Stimulated activated naive CD8-positive, alpha-beta T cell treated with anti-CD3 and anti-CD28 coated beads, Interleukin-15, Interleukin-2, amounts not matched to agents 100 ng/mL and 50 ng/mL, for 24 hours (primary cell): ENCODE measurements at regions not wholly inside any gene's neighbourhood (a gene's known extent, or its start where the extent isn't known, plus 50 kb on each side); places are given as distances from the start of the nearest gene placed in this dataset.

Experiments
- H3K27ac Mint-ChIP-seq: one replicate; pipeline ENCODE4 v1.8.0; 2021; ENCODE audit warnings: mild to moderate bottlenecking, mixed read lengths
- H3K27me3 Mint-ChIP-seq: one replicate; pipeline ENCODE4 v1.8.0; 2021; ENCODE audit warnings: mixed read lengths
- H3K36me3 Mint-ChIP-seq: one replicate; pipeline ENCODE4 v1.8.0; 2021; ENCODE audit warnings: low read depth, mixed read lengths
- H3K4me1 Mint-ChIP-seq: one replicate; pipeline ENCODE4 v1.8.0; 2021; ENCODE audit warnings: low read depth, mixed read lengths
- H3K4me3 Mint-ChIP-seq: one replicate; pipeline ENCODE4 v1.8.0; 2021; ENCODE audit warnings: mild to moderate bottlenecking, mixed read lengths
- H3K9me3 Mint-ChIP-seq: one replicate; pipeline ENCODE4 v1.8.0; 2021; ENCODE audit warnings: mixed read lengths

GRCh38 chr3:189502256-189502655 is 128.9 kb upstream of the TP63 start:
- Mint-ChIP-seq H3K9me3 (peaks cover 10% of the 10 kb centered on the region), H3K36me3 (no peaks in the 10 kb centered on the region), H3K4me1 (peaks cover 33% of the 10 kb centered on the region), H3K27ac (peak overlapping the region; percentile 38), H3K4me3 (no peak overlapping the region), H3K27me3 (peaks cover 12% of the 10 kb centered on the region)

DNA sequence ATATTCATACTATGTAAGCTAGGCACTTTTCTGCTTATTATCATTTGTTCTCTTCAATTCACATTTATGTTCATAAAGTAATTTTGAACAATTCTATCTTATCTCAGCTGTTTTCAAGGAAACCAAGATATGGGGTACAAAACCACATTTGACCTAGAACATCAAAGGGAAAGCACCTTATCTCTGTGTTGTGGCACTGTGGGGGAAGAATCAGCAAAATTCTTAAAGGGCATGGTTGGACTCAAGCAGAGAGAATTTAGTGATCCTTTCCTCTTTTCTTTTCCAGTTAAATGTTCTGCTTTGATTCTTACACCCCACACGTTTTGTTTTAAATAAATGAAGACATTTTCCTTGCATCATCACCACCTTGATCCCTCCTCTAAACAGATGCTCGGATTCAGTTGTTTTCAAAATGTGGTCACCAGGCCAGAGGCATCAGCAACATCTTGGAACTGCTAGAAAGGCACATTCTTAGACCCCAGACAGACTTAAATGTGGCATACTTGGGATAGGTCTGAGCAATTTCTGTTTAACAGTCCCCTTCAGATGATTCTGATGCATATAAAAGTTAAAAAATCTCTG is 128.4 kb upstream of the TP63 start:
- Mint-ChIP-seq H3K27ac (peak overlapping the region; percentile 53), H3K9me3 (peaks cover 10% of the 10 kb centered on the region), H3K27me3 (peaks cover 15% of the 10 kb centered on the region), H3K4me1 (peaks cover 33% of the 10 kb centered on the region), H3K4me3 (no peak overlapping the region), H3K36me3 (no peaks in the 10 kb centered on the region)

DNA sequence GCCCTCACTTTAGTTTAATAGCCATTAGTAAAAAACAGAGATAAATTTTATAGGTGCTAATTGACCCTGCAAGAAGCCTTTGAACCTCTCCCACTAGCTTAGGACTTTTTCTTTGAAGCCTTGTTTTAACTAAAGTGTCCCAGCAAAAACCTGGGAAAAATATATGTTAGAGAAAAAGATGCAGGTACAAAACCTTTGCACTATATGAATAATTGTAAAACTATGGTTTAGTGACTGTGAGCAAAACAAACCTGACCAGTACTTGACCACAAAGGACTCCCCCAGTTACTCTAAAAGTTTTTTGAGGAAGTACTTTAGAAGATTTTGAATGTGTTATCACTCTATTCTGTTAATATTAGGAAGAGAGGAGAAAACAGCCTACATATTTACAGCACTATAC is 123.3 kb upstream of the TP63 start:
- Mint-ChIP-seq H3K27me3 (peaks cover 18% of the 10 kb centered on the region), H3K27ac (no peak overlapping the region), H3K4me1 (peaks cover 12% of the 10 kb centered on the region), H3K36me3 (no peaks in the 10 kb centered on the region), H3K4me3 (no peak overlapping the region), H3K9me3 (no peaks in the 10 kb centered on the region)

DNA sequence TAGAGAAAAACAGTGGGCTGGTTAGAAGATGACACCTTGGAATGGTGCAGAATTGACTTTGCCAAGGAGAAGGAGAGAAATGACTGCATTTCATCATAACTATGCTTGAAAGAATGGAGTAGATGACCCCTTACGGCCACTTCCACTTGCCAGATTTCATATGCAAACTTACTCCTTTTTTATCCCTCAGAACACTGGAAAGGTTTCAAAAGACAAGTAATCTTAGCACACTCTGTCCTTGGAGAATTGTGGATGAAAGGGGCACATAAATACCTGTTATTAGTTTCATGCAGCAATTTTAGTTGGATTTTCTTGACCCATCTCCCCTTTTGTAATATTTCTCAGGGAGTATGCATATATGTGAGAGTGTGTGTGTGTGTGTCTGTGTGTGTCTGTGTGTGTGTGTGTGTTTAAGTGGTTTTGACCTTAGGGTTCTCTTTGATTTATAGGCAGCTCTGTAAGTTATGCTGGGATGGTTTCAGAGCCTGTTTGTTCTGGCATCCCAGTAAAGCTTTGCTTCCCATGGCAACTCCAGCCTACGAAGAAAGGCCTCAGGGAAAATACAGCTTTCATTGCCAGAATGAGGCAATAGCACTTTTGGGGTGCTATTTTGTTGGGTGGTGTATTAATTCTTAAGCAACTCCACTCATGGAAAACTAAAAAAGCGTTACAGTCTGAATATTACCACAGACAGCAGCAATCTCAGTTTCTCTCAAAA is 122.2 kb upstream of the TP63 start:
- Mint-ChIP-seq H3K27ac (no peak overlapping the region), H3K4me3 (no peak overlapping the region), H3K4me1 (peaks cover 6% of the 10 kb centered on the region), H3K36me3 (no peaks in the 10 kb centered on the region), H3K9me3 (no peaks in the 10 kb centered on the region), H3K27me3 (peaks cover 18% of the 10 kb centered on the region)

- peaks cover 13% of the 10 kb centered on the region for H3K4me1 Mint-ChIP-seq
- H3K27me3 Mint-ChIP-seq: peaks cover 9% of the 10 kb centered on the region
- no peak overlapping the region for H3K27ac Mint-ChIP-seq
- H3K4me3 Mint-ChIP-seq: no peak overlapping the region
- no peaks in the 10 kb centered on the region for H3K36me3 Mint-ChIP-seq
- no peaks in the 10 kb centered on the region for H3K9me3 Mint-ChIP-seq
These were observed 119.2 kb upstream of the TP63 start for GRCh38 chr3:189512039-189512438.

GRCh38 chr3:189512821-189513220 is 118.4 kb upstream of the TP63 start:
- Mint-ChIP-seq H3K27me3 (peaks cover 3% of the 10 kb centered on the region), H3K4me3 (no peak overlapping the region), H3K36me3 (no peaks in the 10 kb centered on the region), H3K9me3 (no peaks in the 10 kb centered on the region), H3K27ac (no peak overlapping the region), H3K4me1 (peaks cover 13% of the 10 kb centered on the region)

- Mint-ChIP-seq H3K4me1 (peaks cover 13% of the 10 kb centered on the region), H3K27me3 (peaks cover 3% of the 10 kb centered on the region), H3K4me3 (no peak overlapping the region), H3K27ac (no peak overlapping the region), H3K36me3 (no peaks in the 10 kb centered on the region), H3K9me3 (no peaks in the 10 kb centered on the region)
These were observed 117.7 kb upstream of the TP63 start for GRCh38 chr3:189513281-189514117.

DNA sequence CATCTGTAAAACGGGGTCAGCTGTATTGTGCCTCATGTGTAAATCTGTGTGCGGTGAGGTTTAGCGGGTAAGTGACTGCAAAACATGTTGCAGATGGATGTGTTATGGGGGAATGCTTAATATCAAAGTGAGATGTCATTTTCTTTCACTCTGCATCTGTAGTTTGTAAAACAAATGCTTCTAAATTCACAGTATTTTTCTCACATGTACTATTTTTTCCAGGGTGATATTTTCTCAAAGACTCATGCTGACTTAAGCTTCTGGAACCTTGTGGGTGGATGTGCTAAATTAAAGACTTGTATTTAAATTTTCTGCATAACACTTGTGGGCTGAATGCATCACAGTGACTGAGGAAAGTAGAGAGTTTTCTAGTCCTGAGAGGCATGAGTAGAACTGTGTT is 115.2 kb upstream of the TP63 start:
- Mint-ChIP-seq H3K4me3 (no peak overlapping the region), H3K27ac (no peak overlapping the region), H3K27me3 (no peaks in the 10 kb centered on the region), H3K9me3 (peaks cover 11% of the 10 kb centered on the region), H3K4me1 (peaks cover 20% of the 10 kb centered on the region), H3K36me3 (peaks cover 4% of the 10 kb centered on the region)

DNA sequence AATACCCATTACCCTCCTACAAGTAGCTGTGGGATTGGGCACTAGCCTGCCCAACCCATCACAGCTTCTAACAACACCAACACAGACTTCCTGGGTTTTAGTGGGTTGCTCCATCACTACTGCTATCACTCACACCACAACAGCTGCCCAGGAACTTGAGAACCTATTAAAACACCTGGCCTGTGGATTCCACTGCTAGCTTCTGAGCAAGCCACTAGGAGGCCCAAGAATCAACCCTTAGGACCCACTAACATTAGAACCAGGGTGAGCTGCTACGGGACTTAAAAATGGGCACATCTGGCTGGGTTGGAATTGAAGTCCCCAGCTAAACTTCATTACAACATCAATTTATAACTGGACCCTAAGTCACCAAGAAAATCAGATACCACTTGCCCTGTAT is 113.2 kb upstream of the TP63 start:
- Mint-ChIP-seq H3K4me1 (peaks cover 20% of the 10 kb centered on the region), H3K9me3 (peaks cover 14% of the 10 kb centered on the region), H3K36me3 (peaks cover 4% of the 10 kb centered on the region), H3K27me3 (no peaks in the 10 kb centered on the region), H3K27ac (no peak overlapping the region), H3K4me3 (no peak overlapping the region)

- Mint-ChIP-seq H3K27me3 (no peaks in the 10 kb centered on the region), H3K36me3 (peaks cover 4% of the 10 kb centered on the region), H3K4me1 (peaks cover 20% of the 10 kb centered on the region), H3K27ac (no peak overlapping the region), H3K4me3 (no peak overlapping the region), H3K9me3 (peaks cover 14% of the 10 kb centered on the region)
These were observed 111.7 kb upstream of the TP63 start for GRCh38 chr3:189519458-189519857.

GRCh38 chr3:189529468-189529867 is 101.7 kb upstream of the TP63 start:
- H3K36me3 Mint-ChIP-seq: peaks cover 9% of the 10 kb centered on the region
- peaks cover 32% of the 10 kb centered on the region for H3K4me1 Mint-ChIP-seq
- H3K27me3 Mint-ChIP-seq: no peaks in the 10 kb centered on the region
- H3K27ac Mint-ChIP-seq: peak overlapping the region; percentile 93
- H3K4me3 Mint-ChIP-seq: peak overlapping the region; percentile 50
- peaks cover 17% of the 10 kb centered on the region for H3K9me3 Mint-ChIP-seq

DNA sequence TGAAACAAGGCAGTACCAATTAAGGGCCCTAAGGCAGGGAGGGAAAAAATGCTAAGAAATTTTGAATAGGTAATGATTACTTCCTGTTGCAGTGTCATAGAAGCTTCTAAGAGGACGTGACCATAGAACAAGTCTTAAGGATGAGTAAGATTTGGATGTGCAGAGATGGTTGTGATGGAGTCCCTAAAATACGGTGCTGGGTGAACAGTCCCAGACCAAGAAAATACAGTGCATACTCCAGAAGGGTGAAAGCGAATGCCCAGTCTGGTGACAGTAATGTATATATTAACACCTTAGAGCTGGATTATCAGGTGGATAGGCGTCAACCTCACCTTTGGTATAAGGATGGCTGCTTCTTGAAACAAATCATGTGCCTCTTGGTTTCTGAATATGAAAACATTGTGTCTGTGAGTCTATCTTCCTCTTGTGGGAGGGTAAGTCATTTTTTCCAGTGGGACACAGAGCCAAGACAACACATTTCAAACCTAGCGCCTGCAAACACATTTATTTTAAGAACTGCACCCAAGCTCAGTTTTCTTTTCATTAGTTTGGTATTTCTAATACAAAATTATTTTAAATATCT is 101.2 kb upstream of the TP63 start:
- Mint-ChIP-seq H3K4me1 (peaks cover 32% of the 10 kb centered on the region), H3K36me3 (peaks cover 9% of the 10 kb centered on the region), H3K9me3 (peaks cover 17% of the 10 kb centered on the region), H3K27ac (peak overlapping the region; percentile 93), H3K27me3 (no peaks in the 10 kb centered on the region), H3K4me3 (peak overlapping the region; percentile 50)

DNA sequence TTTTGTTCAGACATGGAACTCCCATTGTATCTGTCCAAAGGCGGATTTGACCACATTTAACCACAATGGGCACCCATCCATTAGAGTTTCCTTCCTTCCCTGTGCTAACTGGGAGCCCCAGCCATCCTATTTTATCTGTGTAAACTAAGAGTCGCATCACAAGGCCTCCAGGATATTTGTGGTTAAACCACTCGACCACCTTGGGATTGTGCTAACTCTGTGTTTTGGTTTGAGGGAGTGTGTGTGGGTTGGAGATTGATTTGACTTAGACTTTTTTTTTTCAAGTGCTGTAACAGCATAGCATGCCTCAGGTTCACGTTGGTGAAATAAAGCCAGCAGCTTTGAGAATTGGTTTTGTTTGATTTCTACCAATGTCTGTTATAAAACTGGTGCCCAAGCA is 100.4 kb upstream of the TP63 start:
- Mint-ChIP-seq H3K27me3 (no peaks in the 10 kb centered on the region), H3K27ac (peak overlapping the region; percentile 93), H3K36me3 (peaks cover 7% of the 10 kb centered on the region), H3K4me1 (peaks cover 32% of the 10 kb centered on the region), H3K9me3 (peaks cover 14% of the 10 kb centered on the region), H3K4me3 (peak overlapping the region; percentile 61)

DNA sequence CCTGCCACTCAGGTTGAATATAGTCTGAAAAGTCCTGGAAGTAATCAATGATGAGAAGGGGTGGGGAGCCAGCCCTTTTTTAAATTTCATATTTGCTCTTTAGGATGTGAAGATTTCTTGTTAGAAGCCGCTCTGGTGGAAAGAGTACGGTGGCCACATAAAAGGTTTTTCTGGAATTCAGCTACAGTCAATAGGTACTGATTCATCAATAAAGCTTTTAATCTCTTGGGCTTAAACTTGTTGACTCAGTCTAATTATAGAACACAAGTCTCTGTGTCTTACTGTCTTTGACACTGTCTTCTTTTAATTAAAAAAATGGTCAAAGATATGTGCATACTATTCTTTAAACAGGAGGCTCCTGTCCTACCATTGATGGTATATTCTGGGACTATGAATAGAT is 99.9 kb upstream of the TP63 start:
- H3K27me3 Mint-ChIP-seq: no peaks in the 10 kb centered on the region
- H3K36me3 Mint-ChIP-seq: peaks cover 4% of the 10 kb centered on the region
- peak overlapping the region; percentile 93 for H3K27ac Mint-ChIP-seq
- H3K4me3 Mint-ChIP-seq: peak overlapping the region; percentile 61
- peaks cover 32% of the 10 kb centered on the region for H3K4me1 Mint-ChIP-seq
- peaks cover 9% of the 10 kb centered on the region for H3K9me3 Mint-ChIP-seq

DNA sequence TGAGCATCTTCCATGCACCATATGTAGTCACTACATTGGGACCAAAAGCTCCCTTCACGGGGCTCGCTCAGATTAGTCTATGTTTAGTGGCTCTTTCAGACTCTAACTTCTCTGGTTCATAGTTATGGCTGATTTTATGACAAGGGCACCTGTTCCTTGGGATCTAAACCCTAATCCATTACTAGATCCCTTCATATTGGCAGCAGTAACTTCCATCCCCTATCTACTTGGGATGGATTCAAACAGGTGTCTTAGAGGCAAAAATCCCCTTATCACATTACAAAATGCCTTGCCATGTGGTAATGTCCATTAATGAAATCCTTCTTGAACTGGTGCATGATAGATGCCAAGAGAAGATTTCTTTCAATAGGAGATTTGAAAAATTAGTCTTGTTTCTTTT is 96.7 kb upstream of the TP63 start:
- Mint-ChIP-seq H3K27me3 (peaks cover 10% of the 10 kb centered on the region), H3K4me1 (peaks cover 43% of the 10 kb centered on the region), H3K4me3 (no peak overlapping the region), H3K9me3 (peaks cover 14% of the 10 kb centered on the region), H3K36me3 (peaks cover 4% of the 10 kb centered on the region), H3K27ac (no peak overlapping the region)
